ENCODE measurements at regions not wholly inside any gene's neighbourhood (a gene's known extent, or its start where the extent isn't known, plus 50 kb on each side); places are given as distances from the start of the nearest gene placed in this dataset.

- Mint-ChIP-seq H3K9me3 (ENCODE audit: unreplicated experiment) (peaks cover 7% of the 10 kb centered on the region), H3K4me1 (ENCODE audit: low read depth, unreplicated experiment) (no peaks in the 10 kb centered on the region), H3K36me3 (ENCODE audit: unreplicated experiment) (peaks cover 10% of the 10 kb centered on the region), H3K27me3 (ENCODE audit: unreplicated experiment) (peaks cover 10% of the 10 kb centered on the region), H3K4me3 (ENCODE audit: unreplicated experiment) (no peak overlapping the region), H3K27ac (ENCODE audit: unreplicated experiment) (no peak overlapping the region)
- TF ChIP-seq, protein P1, sequence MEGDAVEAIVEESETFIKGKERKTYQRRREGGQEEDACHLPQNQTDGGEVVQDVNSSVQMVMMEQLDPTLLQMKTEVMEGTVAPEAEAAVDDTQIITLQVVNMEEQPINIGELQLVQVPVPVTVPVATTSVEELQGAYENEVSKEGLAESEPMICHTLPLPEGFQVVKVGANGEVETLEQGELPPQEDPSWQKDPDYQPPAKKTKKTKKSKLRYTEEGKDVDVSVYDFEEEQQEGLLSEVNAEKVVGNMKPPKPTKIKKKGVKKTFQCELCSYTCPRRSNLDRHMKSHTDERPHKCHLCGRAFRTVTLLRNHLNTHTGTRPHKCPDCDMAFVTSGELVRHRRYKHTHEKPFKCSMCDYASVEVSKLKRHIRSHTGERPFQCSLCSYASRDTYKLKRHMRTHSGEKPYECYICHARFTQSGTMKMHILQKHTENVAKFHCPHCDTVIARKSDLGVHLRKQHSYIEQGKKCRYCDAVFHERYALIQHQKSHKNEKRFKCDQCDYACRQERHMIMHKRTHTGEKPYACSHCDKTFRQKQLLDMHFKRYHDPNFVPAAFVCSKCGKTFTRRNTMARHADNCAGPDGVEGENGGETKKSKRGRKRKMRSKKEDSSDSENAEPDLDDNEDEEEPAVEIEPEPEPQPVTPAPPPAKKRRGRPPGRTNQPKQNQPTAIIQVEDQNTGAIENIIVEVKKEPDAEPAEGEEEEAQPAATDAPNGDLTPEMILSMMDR (IDR thresholded peaks at IDR 0.05; ENCODE audit: partially characterized antibody, unreplicated experiment) = no peak
- DNase-seq = peak; percentile 51
Observed at GRCh38 chr14:101705733-101706508, 55.6 kb upstream of the PPP2R5C start.

- H3K4me1 Mint-ChIP-seq (ENCODE audit: low read depth, unreplicated experiment) = no peaks in the 10 kb centered on the region
- H3K27ac Mint-ChIP-seq (ENCODE audit: unreplicated experiment) = no peak overlapping the region
- peaks cover 10% of the 10 kb centered on the region for H3K36me3 Mint-ChIP-seq (ENCODE audit: unreplicated experiment)
- H3K9me3 Mint-ChIP-seq (ENCODE audit: unreplicated experiment) = peaks cover 7% of the 10 kb centered on the region
- H3K4me3 Mint-ChIP-seq (ENCODE audit: unreplicated experiment) = no peak overlapping the region
- DNase-seq = no peak
- H3K27me3 Mint-ChIP-seq (ENCODE audit: unreplicated experiment) = peaks cover 10% of the 10 kb centered on the region
- TF ChIP-seq, protein P1 (IDR thresholded peaks at IDR 0.05; ENCODE audit: partially characterized antibody, unreplicated experiment) = no peak
Observed at GRCh38 chr14:101706509-101707067, 54.9 kb upstream of the PPP2R5C start.

- peaks cover 10% of the 10 kb centered on the region for H3K36me3 Mint-ChIP-seq (ENCODE audit: unreplicated experiment)
- H3K4me3 Mint-ChIP-seq (ENCODE audit: unreplicated experiment) = no peak overlapping the region
- TF ChIP-seq, protein P1 (IDR thresholded peaks at IDR 0.05; ENCODE audit: partially characterized antibody, unreplicated experiment) = peak; percentile 95
- peaks cover 10% of the 10 kb centered on the region for H3K27me3 Mint-ChIP-seq (ENCODE audit: unreplicated experiment)
- H3K27ac Mint-ChIP-seq (ENCODE audit: unreplicated experiment) = no peak overlapping the region
- peak; percentile 40 for DNase-seq
- peaks cover 7% of the 10 kb centered on the region for H3K9me3 Mint-ChIP-seq (ENCODE audit: unreplicated experiment)
- H3K4me1 Mint-ChIP-seq (ENCODE audit: low read depth, unreplicated experiment) = no peaks in the 10 kb centered on the region
Observed at GRCh38 chr14:101707068-101707842, 54.3 kb upstream of the PPP2R5C start.

DNA sequence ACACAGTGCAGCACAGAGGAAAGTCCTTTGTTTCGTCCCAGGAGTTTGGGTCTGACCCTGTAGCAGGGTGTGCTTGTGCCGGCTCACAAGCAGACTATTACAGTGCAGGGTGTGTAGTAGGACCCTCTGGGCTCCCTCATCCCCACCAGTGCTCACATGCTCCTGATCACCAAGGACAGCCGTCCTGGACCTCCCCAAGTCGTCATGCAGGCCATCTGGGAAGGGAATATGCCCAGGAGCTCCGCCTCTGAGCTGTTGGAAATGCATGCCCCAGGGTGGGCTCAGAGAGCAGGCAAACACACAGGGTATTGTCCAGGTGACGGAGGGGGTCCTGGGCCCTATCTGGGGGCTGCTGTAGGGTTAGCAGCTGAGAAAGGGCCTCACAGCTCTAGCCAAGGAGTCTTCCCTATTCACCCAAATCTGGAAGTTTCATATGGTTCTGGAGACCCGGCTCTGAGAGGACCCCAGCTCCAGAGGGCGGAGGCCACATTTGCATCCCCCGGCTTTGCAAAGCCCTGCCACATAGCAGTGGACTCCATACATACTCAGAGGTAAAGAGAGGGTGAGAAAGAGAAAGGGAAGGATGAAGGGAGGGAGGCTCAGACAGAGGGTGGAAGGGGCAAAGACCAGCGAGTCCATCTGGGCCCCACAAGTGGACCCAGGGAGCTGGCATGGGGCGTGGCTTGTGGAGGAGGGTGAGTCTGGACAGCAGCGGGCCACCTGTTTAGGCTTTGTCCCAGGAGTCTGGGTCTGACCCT lies 53.5 kb upstream of the PPP2R5C start:
- peaks cover 7% of the 10 kb centered on the region for H3K9me3 Mint-ChIP-seq (ENCODE audit: unreplicated experiment)
- no peak for DNase-seq
- no peaks in the 10 kb centered on the region for H3K4me1 Mint-ChIP-seq (ENCODE audit: low read depth, unreplicated experiment)
- no peak overlapping the region for H3K27ac Mint-ChIP-seq (ENCODE audit: unreplicated experiment)
- TF ChIP-seq, protein P1 (IDR thresholded peaks at IDR 0.05; ENCODE audit: partially characterized antibody, unreplicated experiment) = no peak
- H3K4me3 Mint-ChIP-seq (ENCODE audit: unreplicated experiment) = no peak overlapping the region
- peaks cover 8% of the 10 kb centered on the region for H3K27me3 Mint-ChIP-seq (ENCODE audit: unreplicated experiment)
- peaks cover 5% of the 10 kb centered on the region for H3K36me3 Mint-ChIP-seq (ENCODE audit: unreplicated experiment)

Data from glutamatergic neuron (in vitro differentiated cells).